Panc1 (cell line): ENCODE measurements at regions not wholly inside any gene's neighbourhood (a gene's known extent, or its start where the extent isn't known, plus 50 kb on each side); places are given as distances from the start of the nearest gene placed in this dataset.

ENCODE experiments used
- ATAC-seq: fragments of 200-7000 bp; cut with Tn5 transposase; 2 replicates; pipeline ENCODE4 v1.9.1; 2020; ENCODE audit warnings: mild to moderate bottlenecking, moderate library complexity
- BruUV-seq: library from RNA; stranded (reverse); fragments of 400-500 nt; replicated peaks from 2 replicates; lab custom pipeline; 2021; lab: Mats Ljungman, UMichigan
- CTCF ChIA-PET: fragments of 300-600 bp; sonication (Branson Sonifier 250); formaldehyde crosslinking; loops from one replicate; lab custom pipeline; 2022; ENCODE audit warnings: antibody characterized with exemption; lab: Charles Lee
- POLR2A ChIA-PET: fragments of 300-600 bp; sonication (Branson Sonifier 250); formaldehyde crosslinking; loops from one replicate; lab custom pipeline; 2022; ENCODE audit warnings: antibody characterized with exemption; lab: Charles Lee
- DNase-seq: peaks from one replicate; pipeline ENCODE4 v3.0.0-alpha.2; 2010; ENCODE audit warnings: low read depth, low spot score
- H3K27ac ChIP-seq: 2 replicates; pipeline ENCODE4 v1.5.1; 2011; ENCODE audit warnings: mild to moderate bottlenecking, low read length, inconsistent platforms
- H3K27me3 ChIP-seq: fragments of 200-500 bp; sonication (Bioruptor generic); 2 replicates; pipeline ENCODE4 v1.6.0; 2014; ENCODE audit warnings: low read length, inconsistent platforms; ENCODE audit not compliant: control insufficient read depth, insufficient read depth
- H3K36me3 ChIP-seq: fragments of 200-500 bp; sonication (Bioruptor generic); 2 replicates; pipeline ENCODE4 v1.5.1; 2014; ENCODE audit warnings: inconsistent platforms, mild to moderate bottlenecking, low read length, moderate library complexity; ENCODE audit not compliant: control insufficient read depth, insufficient read depth
- H3K4me1 ChIP-seq: 2 replicates; pipeline ENCODE4 v1.5.1; 2011; ENCODE audit warnings: inconsistent platforms, mild to moderate bottlenecking, low read length, moderate library complexity; ENCODE audit not compliant: control insufficient read depth, insufficient read depth
- H3K4me3 ChIP-seq, 2 experiments: 2 replicates each; pipeline ENCODE4 v1.5.1; 2011 to 2012; ENCODE audit warnings: low read depth in 2 of 2, low read length in 2 of 2, mild to moderate bottlenecking in 2 of 2, inconsistent platforms in 1 of 2, moderate library complexity in 1 of 2
- H3K9me3 ChIP-seq: fragments of 200-500 bp; sonication (Bioruptor generic); 2 replicates; pipeline ENCODE4 v1.5.1; 2014; ENCODE audit warnings: low read depth, mild to moderate bottlenecking, inconsistent platforms, low read length, moderate library complexity; ENCODE audit not compliant: control insufficient read depth, insufficient read depth
- CTCF ChIP-seq: fragments of 450-650 bp; IDR thresholded peaks from 2 replicates; pipeline ENCODE4 v1.5.1; 2017; ENCODE audit warnings: mild to moderate bottlenecking
- POLR2AphosphoS5 ChIP-seq: IDR thresholded peaks from 2 replicates; pipeline ENCODE4 v1.6.1; 2012; ENCODE audit warnings: mild to moderate bottlenecking, low read depth, low read length, moderate library complexity
- REST ChIP-seq, 2 experiments: IDR thresholded peaks; 2 replicates each; pipeline ENCODE4 v1.6.1; 2011 to 2012; ENCODE audit warnings: low read depth in 2 of 2, control low read depth in 1 of 2, low read length in 1 of 2, mild to moderate bottlenecking in 1 of 2, moderate library complexity in 1 of 2; ENCODE audit not compliant: insufficient read depth in 1 of 2
- SIN3A ChIP-seq: IDR thresholded peaks from 2 replicates; pipeline ENCODE4 v1.6.1; 2012; ENCODE audit warnings: low read depth, mild to moderate bottlenecking, low read length, moderate library complexity, borderline replicate concordance; ENCODE audit not compliant: insufficient read depth
- TCF7L2 ChIP-seq: IDR thresholded peaks from 2 replicates; pipeline ENCODE4 v1.6.1; 2011; ENCODE audit warnings: mild to moderate bottlenecking, low read depth, low read length, inconsistent platforms
- in situ Hi-C: cut with HindIII; loops from 2 replicates; pipeline ENCODE4 v1.10.0; 2016; ENCODE audit warnings: low sequenced_read_pairs, low pct_unique_long_range_greater_than_20kb
- intact Hi-C: fragments of 100-400 bp; cut with micrococcal nuclease; formaldehyde crosslinking; loops from one replicate; pipeline ENCODE4 v1.10.0; 2022; ENCODE audit not compliant: unreplicated experiment

GRCh38 chr6:141229296-141229695, 903.4 kb upstream of the GJE1 start:
- DNase-seq (no peak), ATAC-seq (no peak)
- H3K9me3 ChIP-seq = no peaks in the 10 kb centered on the region
- no TSS peak for BruUV-seq
- intact Hi-C loops (no loop called here), in situ Hi-C loops (no loop called here)
- H3K27me3 ChIP-seq = no peaks in the 10 kb centered on the region
- TF ChIP-seq TCF7L2 (no peak), REST (IDR thresholded peaks at IDR 0.05; ENCODE audit: insufficient read depth in 1 of 2, low read depth in 2 of 2, low read length in 1 of 2) (no peak), POLR2AphosphoS5 (no peak), CTCF (no peak), SIN3A (no peak)
- ChIA-PET CTCF (no interaction called here), POLR2A (no interaction called here)
- no peak overlapping the region for H3K27ac ChIP-seq
- H3K4me1 ChIP-seq = no peaks in the 10 kb centered on the region
- H3K36me3 ChIP-seq = no peaks in the 10 kb centered on the region
- H3K4me3 ChIP-seq = no peak overlapping the region

GRCh38 chr6:141218583-141218982, 914.1 kb upstream of the GJE1 start:
- ChIA-PET POLR2A (no interaction called here), CTCF (no interaction called here)
- in situ Hi-C loops (no loop called here), intact Hi-C loops (no loop called here)
- DNase-seq (no peak), ATAC-seq (no peak)
- Histone ChIP-seq H3K4me3 (no peak overlapping the region), H3K27ac (no peak overlapping the region), H3K9me3 (no peaks in the 10 kb centered on the region), H3K4me1 (no peaks in the 10 kb centered on the region), H3K36me3 (no peaks in the 10 kb centered on the region), H3K27me3 (no peaks in the 10 kb centered on the region)
- no TSS peak for BruUV-seq
- TF ChIP-seq POLR2AphosphoS5 (no peak), TCF7L2 (no peak), REST (IDR thresholded peaks at IDR 0.05; ENCODE audit: insufficient read depth in 1 of 2, low read depth in 2 of 2, low read length in 1 of 2) (no peak), SIN3A (no peak), CTCF (no peak; the same call in 1 of the 2 replicates)
